T-cell (primary cell): ENCODE measurements at regions not wholly inside any gene's neighbourhood (a gene's known extent, or its start where the extent isn't known, plus 50 kb on each side); places are given as distances from the start of the nearest gene placed in this dataset.

Source experiments
- ATAC-seq, 4 experiments: fragments of 200-7000 bp in 3 of 4; fragments of 150-1000 bp in 1 of 4; cut with Tn5 transposase; replicated peaks in 1 of 4; 1 replicate in 3 of 4; 2 replicates in 1 of 4; pipeline ENCODE4 v1.10.0; 2021; ENCODE audit warnings: moderate library complexity in 3 of 4, mild to moderate bottlenecking in 2 of 4, moderate number of reproducible peaks in 1 of 4
- CTCF ChIA-PET, 2 donors: fragments of 300-600 bp; sonication (Branson Sonifier 250); formaldehyde crosslinking; loops; one replicate each; lab custom pipeline; 2022; ENCODE audit warnings: antibody characterized with exemption in 2 of 2; lab: Charles Lee
- POLR2A ChIA-PET, 2 donors: fragments of 300-600 bp; sonication (Branson Sonifier 250); formaldehyde crosslinking; loops; one replicate each; lab custom pipeline; 2022; ENCODE audit warnings: antibody characterized with exemption in 2 of 2; lab: Charles Lee
- DNase-seq, 35 experiments: peaks; one replicate each; pipeline versions ENCODE4 v3.0.0 to v3.0.0-alpha.2; 2013 to 2023
- H3K27ac ChIP-seq: one replicate; pipeline ENCODE4 v1.5.1; 2013; ENCODE audit warnings: low read length
- H3K27me3 ChIP-seq, 2 experiments: replicated peaks in 1 of 2; 1 replicate in 1 of 2; 2 replicates in 1 of 2; pipeline versions ENCODE4 v1.6.1 to v1.7.0; 2013; ENCODE audit warnings: low read length in 1 of 2, mixed read lengths in 1 of 2; ENCODE audit not compliant: control insufficient read depth in 2 of 2, insufficient read depth in 2 of 2; ENCODE audit errors: extremely low read depth in 1 of 2
- H3K36me3 ChIP-seq, 2 donors: 1 replicate in 1 of 2; 2 replicates in 1 of 2; pipeline versions ENCODE4 v1.6.1 to v1.7.0; 2013; ENCODE audit warnings: low read length in 1 of 2; ENCODE audit not compliant: control insufficient read depth in 2 of 2, insufficient read depth in 1 of 2; ENCODE audit errors: extremely low read depth in 1 of 2
- H3K4me1 ChIP-seq, 2 experiments: 1 replicate in 1 of 2; 2 replicates in 1 of 2; pipeline versions ENCODE4 v1.6.1 to v1.7.0; 2013; ENCODE audit warnings: low read length in 2 of 2, mixed read lengths in 1 of 2; ENCODE audit not compliant: insufficient read depth in 2 of 2, control insufficient read depth in 1 of 2; ENCODE audit errors: extremely low read depth in 1 of 2
- H3K4me3 ChIP-seq, 2 donors: 1 replicate in 1 of 2; 2 replicates in 1 of 2; pipeline versions ENCODE4 v1.5.1 to v1.7.0; 2013; ENCODE audit warnings: mild to moderate bottlenecking in 2 of 2, low read length in 1 of 2, moderate library complexity in 1 of 2; ENCODE audit not compliant: control insufficient read depth in 1 of 2; ENCODE audit errors: extremely low read depth in 1 of 2
- H3K9me3 ChIP-seq: 2 replicates; pipeline ENCODE4 v1.7.0; 2013
- H3K27ac Mint-ChIP-seq, 2 donors: one replicate each; pipeline ENCODE4 v1.8.0; 2020 to 2021; ENCODE audit warnings: mild to moderate bottlenecking in 2 of 2, mixed read lengths in 2 of 2
- H3K27me3 Mint-ChIP-seq, 2 donors: one replicate each; pipeline ENCODE4 v1.8.0; 2021 to 2022; ENCODE audit warnings: mixed read lengths in 2 of 2
- H3K36me3 Mint-ChIP-seq: one replicate; pipeline ENCODE4 v1.8.0; 2021; ENCODE audit warnings: mixed read lengths
- H3K4me1 Mint-ChIP-seq, 3 donors: one replicate each; pipeline ENCODE4 v1.8.0; 2020 to 2022; ENCODE audit warnings: mixed read lengths in 3 of 3, mild to moderate bottlenecking in 1 of 3
- H3K4me3 Mint-ChIP-seq, 3 donors: one replicate each; pipeline ENCODE4 v1.8.0; 2020 to 2022; ENCODE audit warnings: mild to moderate bottlenecking in 3 of 3, mixed read lengths in 3 of 3, moderate library complexity in 3 of 3
- H3K9me3 Mint-ChIP-seq, 3 donors: one replicate each; pipeline ENCODE4 v1.8.0; 2020 to 2022; ENCODE audit warnings: mixed read lengths in 3 of 3
- WGBS: methylation state at CpG from one replicate; pipeline ENCODE4 v1.1.5; 2013; ENCODE audit warnings: missing lambda C conversion rate; ENCODE audit not compliant: insufficient coverage; 5-methylcytosine and 5-hydroxymethylcytosine counted together

DNA sequence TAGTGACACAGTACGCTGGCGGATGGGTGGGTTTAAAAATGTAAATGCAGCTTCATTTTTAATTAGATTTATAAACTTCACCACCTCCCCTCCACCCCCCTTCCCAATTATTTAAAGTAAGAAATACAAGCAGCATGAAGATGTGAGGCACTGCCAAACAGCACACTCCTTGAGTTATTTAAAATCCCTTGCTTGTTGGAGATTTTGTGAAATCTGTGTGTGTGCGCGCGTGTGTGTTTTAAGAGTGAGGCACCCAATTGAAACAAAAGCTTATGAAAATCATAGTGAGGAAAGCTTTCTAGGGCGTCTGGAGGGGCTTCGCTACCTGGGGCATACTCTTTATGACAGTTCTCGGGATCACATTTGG, 219.6 kb upstream of the IRX3 start:
- no peak for ATAC-seq
- Mint-ChIP-seq H3K4me1 (no peaks in the 10 kb centered on the region), H3K4me3 (no peak overlapping the region)

DNA sequence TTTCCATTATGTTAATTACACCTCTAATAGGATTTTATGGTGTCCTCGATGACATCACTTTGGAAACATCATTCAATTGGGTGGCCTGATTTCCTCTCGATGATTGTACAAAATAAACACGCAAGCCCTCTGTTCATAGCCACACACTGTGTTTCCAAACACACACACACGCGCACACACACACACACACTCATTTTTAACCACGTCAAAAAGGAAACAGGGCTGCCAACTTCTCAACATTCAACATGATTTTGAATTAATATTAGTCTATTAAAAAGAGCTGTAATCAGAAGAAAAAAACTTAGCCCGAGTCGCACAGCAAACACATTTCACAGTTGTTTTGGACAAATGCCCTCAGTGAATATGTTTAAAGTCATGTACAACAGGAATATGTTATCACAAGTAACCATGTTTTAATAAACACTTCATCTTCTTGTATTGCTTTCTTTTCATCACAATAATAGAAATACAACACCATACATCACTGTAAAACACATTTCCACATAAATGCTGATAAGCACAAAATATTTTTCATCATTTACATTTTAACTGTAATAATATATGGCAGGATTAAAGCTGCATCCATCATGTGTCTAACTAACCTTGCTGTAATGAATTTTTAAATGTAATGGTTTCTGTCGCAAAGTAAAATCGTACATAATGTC, 219.1 kb upstream of the IRX3 start:
- POLR2A ChIA-PET: no interaction called here
- no peak overlapping the region for H3K27ac Mint-ChIP-seq
- WGBS: no CpG with 5 or more reads among the region's 10 CpGs

More for the DNA sequence above, 219.6 kb upstream of the IRX3 start:
- Histone ChIP-seq H3K27ac (no peak overlapping the region), H3K4me1 (no peaks in the 10 kb centered on the region), H3K27me3 (peaks cover 2 to 9% of the 10 kb centered on the region in 2 experiments), H3K9me3 (no peaks in the 10 kb centered on the region), H3K4me3 (no peak overlapping the region), H3K36me3 (no peaks in the 10 kb centered on the region)
- POLR2A ChIA-PET: no interaction called here
- CTCF ChIA-PET: no interaction called here
- H3K9me3 Mint-ChIP-seq: no peaks in the 10 kb centered on the region
- H3K36me3 Mint-ChIP-seq: no peaks in the 10 kb centered on the region
- H3K27me3 Mint-ChIP-seq: peaks cover 10 to 21% of the 10 kb centered on the region in 2 donors
- WGBS: no CpG with 5 or more reads among the region's 8 CpGs
- no peak overlapping the region for H3K27ac Mint-ChIP-seq
- no peak for DNase-seq

DNA sequence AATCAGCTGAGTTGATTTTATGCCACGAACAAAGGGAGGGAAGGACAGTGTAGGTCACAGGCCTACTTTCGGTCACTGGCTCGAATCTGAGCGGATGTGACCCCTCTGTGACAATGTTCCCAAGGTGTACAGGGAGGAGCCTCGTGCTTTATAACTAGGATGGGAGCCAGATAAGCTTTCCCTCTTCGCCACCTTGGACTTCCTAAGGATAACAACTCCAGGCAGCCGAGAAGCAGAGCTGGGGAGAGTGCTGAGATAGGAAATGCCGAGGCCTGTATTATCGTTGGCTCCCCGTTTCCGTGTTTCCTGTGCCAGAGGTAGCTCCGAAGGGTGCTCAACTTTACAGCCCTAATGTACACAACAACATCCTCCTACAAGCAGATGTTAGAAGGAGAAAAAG, 217.8 kb upstream of the IRX3 start:
- Mint-ChIP-seq H3K27me3 (peaks cover 10 to 13% of the 10 kb centered on the region in 2 donors), H3K36me3 (no peaks in the 10 kb centered on the region)

More for the DNA sequence above, 219.1 kb upstream of the IRX3 start:
- H3K4me3 Mint-ChIP-seq: no peak overlapping the region
- CTCF ChIA-PET: no interaction called here
- no peaks in the 10 kb centered on the region for H3K9me3 Mint-ChIP-seq
- no peaks in the 10 kb centered on the region for H3K36me3 Mint-ChIP-seq
- no peaks in the 10 kb centered on the region for H3K9me3 ChIP-seq
- H3K27me3 ChIP-seq: peaks cover 2 to 9% of the 10 kb centered on the region in 2 experiments
- H3K36me3 ChIP-seq: no peaks in the 10 kb centered on the region
- H3K27ac ChIP-seq: no peak overlapping the region
- H3K27me3 Mint-ChIP-seq: peaks cover 10 to 19% of the 10 kb centered on the region in 2 donors
- DNase-seq (no peak), ATAC-seq (no peak)
- H3K4me3 ChIP-seq: no peak overlapping the region
- no peaks in the 10 kb centered on the region for H3K4me1 Mint-ChIP-seq
- H3K4me1 ChIP-seq: no peaks in the 10 kb centered on the region

DNA sequence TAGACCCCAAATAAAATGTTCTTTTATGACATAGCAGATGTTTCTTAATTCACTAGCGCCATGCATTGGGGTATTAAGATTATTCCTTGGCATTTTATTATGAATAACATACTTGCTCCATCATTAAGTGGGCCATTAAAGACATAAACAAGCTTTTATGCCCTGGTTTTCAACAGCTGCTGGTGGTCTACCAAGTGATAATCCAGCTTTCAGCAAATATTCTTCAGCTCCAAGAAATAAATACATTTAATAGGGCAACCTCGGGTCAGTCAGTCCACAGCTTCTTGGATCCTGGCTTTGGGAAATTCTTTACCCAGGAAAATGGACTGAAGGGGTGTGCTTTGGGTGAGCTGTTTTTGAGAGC, 217.3 kb upstream of the IRX3 start:
- Histone ChIP-seq H3K27me3 (peaks cover 2 to 9% of the 10 kb centered on the region in 2 experiments), H3K27ac (no peak overlapping the region), H3K9me3 (no peaks in the 10 kb centered on the region), H3K36me3 (no peaks in the 10 kb centered on the region), H3K4me1 (no peaks in the 10 kb centered on the region), H3K4me3 (no peak overlapping the region)
- no CpG with 5 or more reads among the region's 2 CpGs for WGBS
- CTCF ChIA-PET: no interaction called here
- H3K4me3 Mint-ChIP-seq: no peak overlapping the region
- no peak for DNase-seq
- no peaks in the 10 kb centered on the region for H3K4me1 Mint-ChIP-seq
- peaks cover 10 to 13% of the 10 kb centered on the region in 2 donors for H3K27me3 Mint-ChIP-seq
- POLR2A ChIA-PET: no interaction called here
- H3K27ac Mint-ChIP-seq: no peak overlapping the region
- ATAC-seq: no peak
- no peaks in the 10 kb centered on the region for H3K36me3 Mint-ChIP-seq
- no peaks in the 10 kb centered on the region for H3K9me3 Mint-ChIP-seq

More for the DNA sequence above, 217.8 kb upstream of the IRX3 start:
- Histone ChIP-seq H3K4me3 (no peak overlapping the region), H3K4me1 (no peaks in the 10 kb centered on the region), H3K27me3 (peaks cover 2 to 9% of the 10 kb centered on the region in 2 experiments), H3K9me3 (no peaks in the 10 kb centered on the region), H3K27ac (no peak overlapping the region), H3K36me3 (no peaks in the 10 kb centered on the region)
- H3K27ac Mint-ChIP-seq: no peak overlapping the region
- no peak overlapping the region for H3K4me3 Mint-ChIP-seq
- no peaks in the 10 kb centered on the region for H3K9me3 Mint-ChIP-seq
- ATAC-seq (no peak), DNase-seq (no peak)
- POLR2A ChIA-PET: no interaction called here
- WGBS: 67% methylated on average over 4 of the region's 12 CpGs
- CTCF ChIA-PET: no interaction called here
- no peaks in the 10 kb centered on the region for H3K4me1 Mint-ChIP-seq

DNA sequence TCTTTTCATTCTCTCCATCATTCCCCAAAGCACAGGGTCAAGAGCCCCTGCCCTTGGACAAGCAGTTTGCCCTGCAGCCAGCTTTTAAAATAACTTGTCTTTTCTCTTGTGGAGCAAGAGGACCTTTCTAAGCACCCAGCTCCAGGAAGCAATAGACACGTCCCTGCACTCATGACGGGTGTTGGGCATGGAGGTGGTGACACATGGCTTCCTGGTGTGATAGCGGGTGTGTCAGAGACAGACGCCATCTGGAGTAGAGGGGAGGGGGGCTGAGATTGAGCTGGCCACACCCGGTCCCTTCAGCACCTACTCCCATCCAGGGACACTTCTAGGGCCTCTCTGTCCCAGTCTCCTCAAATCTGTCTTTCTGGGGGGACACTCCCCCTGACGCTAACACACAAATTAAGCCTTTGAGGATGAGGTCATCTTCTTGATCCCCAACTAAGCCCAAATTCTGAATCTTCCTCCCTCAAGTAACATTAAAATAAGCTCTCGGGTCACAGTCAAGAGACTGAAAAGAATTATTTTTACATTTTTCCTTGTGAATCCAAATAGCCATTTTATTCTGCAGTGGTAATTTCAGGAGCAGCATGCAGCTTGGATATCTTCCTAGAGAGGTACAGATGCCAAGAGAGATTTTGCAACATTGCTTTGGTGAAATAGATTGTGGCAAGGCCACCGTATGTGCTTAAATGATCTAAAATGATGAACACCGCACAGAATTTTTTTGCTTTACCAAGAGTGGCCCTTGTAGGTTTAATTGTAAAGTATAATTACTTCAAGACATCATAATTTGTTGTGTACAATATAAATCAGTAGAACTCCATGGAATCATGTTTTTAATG, 216.6 kb upstream of the IRX3 start:
- ATAC-seq (no peak), DNase-seq (no peak)
- H3K36me3 Mint-ChIP-seq: no peaks in the 10 kb centered on the region
- WGBS: 100% methylated on average over 1 of the region's 9 CpGs
- no peak overlapping the region for H3K27ac ChIP-seq
- no peaks in the 10 kb centered on the region for H3K36me3 ChIP-seq
- no peak overlapping the region for H3K4me3 Mint-ChIP-seq
- no peaks in the 10 kb centered on the region for H3K4me1 Mint-ChIP-seq
- ChIA-PET CTCF (no interaction called here), POLR2A (no interaction called here)
- no peaks in the 10 kb centered on the region for H3K9me3 ChIP-seq
- H3K27me3 ChIP-seq: peaks cover 2 to 9% of the 10 kb centered on the region in 2 experiments
- no peak overlapping the region for H3K27ac Mint-ChIP-seq
- peaks cover 0 to 4% (median 2%) of the 10 kb centered on the region in 3 donors for H3K9me3 Mint-ChIP-seq
- no peaks in the 10 kb centered on the region for H3K4me1 ChIP-seq
- no peak overlapping the region for H3K4me3 ChIP-seq
- H3K27me3 Mint-ChIP-seq: peaks cover 10% of the 10 kb centered on the region in 2 donors

DNA sequence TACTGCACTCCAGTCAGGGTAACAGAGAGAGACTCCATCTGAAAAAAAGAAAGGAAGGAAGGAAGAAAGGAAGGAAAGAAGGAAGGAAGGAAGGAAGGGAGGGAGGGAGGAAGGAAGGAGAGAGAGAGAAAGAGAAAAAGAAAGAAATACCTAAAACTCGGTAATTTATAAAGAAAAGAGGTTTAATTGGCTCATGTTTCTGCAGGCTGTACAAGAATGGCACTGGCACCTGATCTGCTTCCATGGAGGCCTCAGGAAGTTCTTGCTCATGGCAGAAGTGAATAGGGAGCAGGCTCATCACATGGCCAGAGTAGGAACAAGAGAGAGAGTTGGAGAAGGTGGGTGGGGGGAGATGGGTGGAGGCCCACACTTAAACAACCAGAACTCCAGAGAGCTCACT, 215.2 kb upstream of the IRX3 start:
- H3K27me3 Mint-ChIP-seq: peaks cover 10% of the 10 kb centered on the region in 2 donors
- no peak overlapping the region for H3K4me3 Mint-ChIP-seq
- ChIA-PET CTCF (no interaction called here), POLR2A (no interaction called here)
- ATAC-seq (no peak), DNase-seq (no peak)
- no peaks in the 10 kb centered on the region for H3K36me3 Mint-ChIP-seq
- 80% methylated on average over 1 of the region's 1 CpG for WGBS
- peaks cover 3 to 13% (median 12%) of the 10 kb centered on the region in 3 donors for H3K9me3 Mint-ChIP-seq
- H3K9me3 ChIP-seq: no peaks in the 10 kb centered on the region
- H3K27ac ChIP-seq: no peak overlapping the region
- no peaks in the 10 kb centered on the region for H3K4me1 ChIP-seq
- H3K27ac Mint-ChIP-seq: no peak overlapping the region
- peaks cover 2 to 7% of the 10 kb centered on the region in 2 experiments for H3K27me3 ChIP-seq
- H3K4me1 Mint-ChIP-seq: no peaks in the 10 kb centered on the region
- no peaks in the 10 kb centered on the region for H3K36me3 ChIP-seq
- no peak overlapping the region for H3K4me3 ChIP-seq
